Endothelial cell of umbilical vein (primary cell): ENCODE measurements at regions not wholly inside any gene's neighbourhood (a gene's known extent, or its start where the extent isn't known, plus 50 kb on each side); places are given as distances from the start of the nearest gene placed in this dataset.

Experiments used
- BruUV-seq: library from RNA; stranded (reverse); fragments of 400-500 nt; replicated peaks from 2 replicates; lab custom pipeline; 2021; lab: Mats Ljungman, UMichigan
- CTCF ChIA-PET: fragments of 300-600, 350-600 bp; sonication (Branson Sonifier 250); formaldehyde crosslinking; loops from one replicate; lab custom pipeline; 2021; ENCODE audit warnings: antibody characterized with exemption, inconsistent platforms; lab: Charles Lee
- POLR2A ChIA-PET: fragments of 300-600, 350-600 bp; sonication (Branson Sonifier 250); formaldehyde crosslinking; loops from one replicate; lab custom pipeline; 2021; ENCODE audit warnings: antibody characterized with exemption, inconsistent platforms; lab: Charles Lee
- DNase-seq: peaks from one replicate; pipeline ENCODE4 v3.0.0-alpha.2; 2011; ENCODE audit warnings: low read depth, low spot score
- FAIRE-seq: peaks from 2 replicates; lab custom pipeline; 2011; peaks lifted over from hg19 to GRCh38; lab: Jason Lieb, UNC
- H2AFZ ChIP-seq: 2 replicates; pipeline ENCODE4 v1.6.0; 2012; ENCODE audit warnings: low read depth, low read length, control low read depth, inconsistent platforms
- H3K27ac ChIP-seq: 2 replicates; pipeline ENCODE4 v1.5.1; 2011; ENCODE audit warnings: low read depth, mild to moderate bottlenecking, control low read depth, low read length, moderate library complexity; ENCODE audit not compliant: insufficient read depth
- H3K27me3 ChIP-seq, 2 experiments: 2 replicates each; pipeline versions ENCODE4 v1.6.0 to v1.6.1; 2011; ENCODE audit warnings: low read length in 2 of 2, mixed read lengths in 1 of 2; ENCODE audit not compliant: control insufficient read depth in 2 of 2, insufficient read depth in 2 of 2
- H3K36me3 ChIP-seq, 2 experiments: 2 replicates in 1 of 2; 3 replicates in 1 of 2; pipeline ENCODE4 v1.5.1; 2011; ENCODE audit warnings: low read length in 2 of 2, mild to moderate bottlenecking in 1 of 2, moderate library complexity in 1 of 2; ENCODE audit not compliant: control insufficient read depth in 2 of 2, insufficient read depth in 2 of 2; ENCODE audit errors: extremely low read depth in 1 of 2
- H3K4me1 ChIP-seq: 3 replicates; pipeline ENCODE4 v1.5.1; 2011; ENCODE audit warnings: mild to moderate bottlenecking, low read length; ENCODE audit not compliant: control insufficient read depth, insufficient read depth; ENCODE audit errors: extremely low read depth
- H3K4me2 ChIP-seq: 2 replicates; pipeline ENCODE4 v1.6.1; 2011; ENCODE audit warnings: low read length, control low read depth, mixed read lengths; ENCODE audit not compliant: insufficient read depth
- H3K4me3 ChIP-seq, 3 experiments: fragments of 200-600 bp in 1 of 3; sonication (generic), shearing (Covaris generic) in 1 of 3; replicated peaks in 1 of 3; 2 replicates each; pipeline ENCODE4 v1.5.1; 2011 to 2016; ENCODE audit warnings: control low read depth in 3 of 3, low read length in 3 of 3, mild to moderate bottlenecking in 2 of 3, inconsistent platforms in 1 of 3, low read depth in 1 of 3, moderate library complexity in 1 of 3; ENCODE audit not compliant: insufficient read depth in 1 of 3
- H3K79me2 ChIP-seq: 2 replicates; pipeline ENCODE4 v1.6.0; 2012; ENCODE audit warnings: low read length, inconsistent platforms; ENCODE audit not compliant: control insufficient read depth, insufficient read depth
- H3K9ac ChIP-seq: replicated peaks from 2 replicates; pipeline ENCODE3; 2011; ENCODE audit warnings: low read length, control low read depth; ENCODE audit not compliant: insufficient read depth; ENCODE audit errors: extremely low read depth
- H3K9me1 ChIP-seq: replicated peaks from 3 replicates; pipeline ENCODE4 v1.6.0; 2011; ENCODE audit warnings: mild to moderate bottlenecking, low read length; ENCODE audit not compliant: control insufficient read depth, insufficient read depth; ENCODE audit errors: extremely low read depth
- H3K9me3 ChIP-seq: replicated peaks from 2 replicates; pipeline ENCODE4 v1.5.1; 2012; ENCODE audit warnings: low read length, inconsistent platforms; ENCODE audit not compliant: control insufficient read depth, insufficient read depth
- H4K20me1 ChIP-seq: replicated peaks from 2 replicates; pipeline ENCODE3; 2011; ENCODE audit warnings: mild to moderate bottlenecking, low read length; ENCODE audit not compliant: control insufficient read depth, insufficient read depth; ENCODE audit errors: extremely low read depth
- CTCF ChIP-seq, 2 donors: IDR thresholded peaks; 1 replicate in 1 of 2; 2 replicates in 1 of 2; pipeline ENCODE4 v1.5.1; 2011; ENCODE audit warnings: low read length in 2 of 2, mild to moderate bottlenecking in 2 of 2, moderate library complexity in 2 of 2, control low read depth in 1 of 2, inconsistent platforms in 1 of 2, low read depth in 1 of 2; ENCODE audit not compliant: insufficient read depth in 1 of 2; ENCODE audit errors: extremely low read depth in 1 of 2
- EZH2 ChIP-seq: IDR thresholded peaks from 2 replicates; pipeline ENCODE4 v1.6.1; 2012; ENCODE audit warnings: borderline replicate concordance, low read depth, mild to moderate bottlenecking, moderate library complexity, low read length, inconsistent platforms; ENCODE audit not compliant: severe bottlenecking
- FOS ChIP-seq: IDR thresholded peaks from 2 replicates; pipeline ENCODE4 v1.6.1; 2011; ENCODE audit warnings: mild to moderate bottlenecking, low read length, moderate library complexity, borderline replicate concordance; ENCODE audit not compliant: insufficient read depth
- GATA2 ChIP-seq: IDR thresholded peaks from 2 replicates; pipeline ENCODE4 v1.7.0; 2011; ENCODE audit warnings: low read depth, mild to moderate bottlenecking, moderate library complexity, mixed read lengths, low read length; ENCODE audit not compliant: insufficient read length, insufficient read depth
- JUN ChIP-seq: IDR thresholded peaks from 2 replicates; pipeline ENCODE4 v1.6.1; 2011; ENCODE audit warnings: borderline replicate concordance, low read depth; ENCODE audit not compliant: insufficient read length, insufficient read depth
- MAX ChIP-seq: IDR thresholded peaks from 2 replicates; pipeline ENCODE4 v1.6.1; 2011; ENCODE audit not compliant: insufficient read depth, insufficient read length
- MYC ChIP-seq: IDR thresholded peaks from one replicate; pipeline ENCODE4 v1.6.1; 2011; ENCODE audit warnings: mild to moderate bottlenecking, low read depth, low read length
- POLR2A ChIP-seq: IDR thresholded peaks from 2 replicates; pipeline ENCODE4 v1.6.1; 2012; ENCODE audit warnings: low read depth, mild to moderate bottlenecking, control low read depth, low read length
- POLR2AphosphoS5 ChIP-seq: IDR thresholded peaks from 2 replicates; pipeline ENCODE4 v1.6.1; 2012; ENCODE audit warnings: low read depth, mild to moderate bottlenecking, control low read depth, low read length, moderate library complexity; ENCODE audit not compliant: insufficient read depth
- dilution Hi-C: fragments of 300-500 bp; cut with MboI; formaldehyde crosslinking; loops from one replicate; pipeline ENCODE4 v1.15.0; 2019; ENCODE audit warnings: low sequenced_read_pairs; ENCODE audit not compliant: extremely low pct_ligation_motif_present
- intact Hi-C: fragments of 100-400 bp; cut with micrococcal nuclease; formaldehyde crosslinking; loops from one replicate; pipeline ENCODE4 v1.10.0; 2022

GRCh38 chr2:187013058-187013457, 164.1 kb upstream of the ZSWIM2 start:
- FAIRE-seq = no peak
- CTCF ChIA-PET = no interaction called here
- dilution Hi-C loops = no loop called here

More at GRCh38 chr2:187013058-187013457, 164.1 kb upstream of the ZSWIM2 start:
- POLR2A ChIA-PET = no interaction called here
- TF ChIP-seq JUN (no peak), POLR2AphosphoS5 (no peak), MAX (no peak), GATA2 (no peak), POLR2A (no peak), CTCF (IDR thresholded peaks at IDR 0.05; ENCODE audit: extremely low read depth in 1 of 2, insufficient read depth in 1 of 2, low read depth in 1 of 2, low read length in 2 of 2) (no peak), FOS (no peak), EZH2 (no peak), MYC (no peak)
- Histone ChIP-seq H3K27ac (no peak overlapping the region), H3K9me3 (no peaks in the 10 kb centered on the region), H3K9ac (no peak overlapping the region), H3K4me3 (no peak overlapping the region), H3K79me2 (no peaks in the 10 kb centered on the region), H3K36me3 (no peaks in the 10 kb centered on the region), H3K4me2 (no peak overlapping the region), H3K4me1 (no peaks in the 10 kb centered on the region), H3K9me1 (peaks cover 3% of the 10 kb centered on the region), H2AFZ (no peak overlapping the region), H4K20me1 (no peaks in the 10 kb centered on the region), H3K27me3 (no peaks in the 10 kb centered on the region)
- intact Hi-C loops = no loop called here
- no peak for DNase-seq
- no TSS peak for BruUV-seq
